Hematopoietic multipotent progenitor cell treated with erythropoietin and hydrocortisone succinate and interleukin-3 and kit ligand, for 15 days (in vitro differentiated cells): ENCODE measurements at regions not wholly inside any gene's neighbourhood (a gene's known extent, or its start where the extent isn't known, plus 50 kb on each side); places are given as distances from the start of the nearest gene placed in this dataset.
"Not testable (repeated sequence)": the region's sequence is repeated elsewhere in the genome, so short reads cannot be mapped to it uniquely, and the experiment has no call there.

ENCODE experiments used
- DNase-seq: peaks from one replicate; pipeline ENCODE4 v3.0.0-alpha.2; 2015; ENCODE audit warnings: low spot score

- DNase-seq, result not testable (repeated sequence)
Measured at GRCh38 chr15:22665711-22666110, 120.7 kb upstream of the NIPA1 start.

GRCh38 chr15:22684786-22685185 lies 101.7 kb upstream of the NIPA1 start:
- not testable (repeated sequence) for DNase-seq

- not testable (repeated sequence) for DNase-seq
Measured at GRCh38 chr15:22699881-22700280, 86.6 kb upstream of the NIPA1 start.

- not testable (repeated sequence) for DNase-seq
Measured at GRCh38 chr15:22710831-22711341, 75.6 kb upstream of the NIPA1 start.

GRCh38 chr15:22713933-22714332 lies 72.5 kb upstream of the NIPA1 start:
- DNase-seq, result not testable (repeated sequence)

- not testable (repeated sequence) for DNase-seq
Measured at GRCh38 chr15:22714358-22715132, 71.9 kb upstream of the NIPA1 start.

- not testable (repeated sequence) for DNase-seq
Measured at GRCh38 chr15:22715133-22715845, 71.2 kb upstream of the NIPA1 start.

- DNase-seq, result not testable (repeated sequence)
Measured at GRCh38 chr15:22719980-22720379, 66.5 kb upstream of the NIPA1 start.

GRCh38 chr15:22726104-22726503 lies 60.3 kb upstream of the NIPA1 start:
- DNase-seq, result not testable (repeated sequence)

GRCh38 chr15:22735067-22735466 lies 51.4 kb upstream of the NIPA1 start:
- not testable (repeated sequence) for DNase-seq

GRCh38 chr15:22735781-22736180 lies 50.7 kb upstream of the NIPA1 start:
- no peak for DNase-seq

GRCh38 chr15:22736200-22736599 lies 50.2 kb upstream of the NIPA1 start:
- not testable (repeated sequence) for DNase-seq
